ENCODE measurements at regions not wholly inside any gene's neighbourhood (a gene's known extent, or its start where the extent isn't known, plus 50 kb on each side); places are given as distances from the start of the nearest gene placed in this dataset.

DNA sequence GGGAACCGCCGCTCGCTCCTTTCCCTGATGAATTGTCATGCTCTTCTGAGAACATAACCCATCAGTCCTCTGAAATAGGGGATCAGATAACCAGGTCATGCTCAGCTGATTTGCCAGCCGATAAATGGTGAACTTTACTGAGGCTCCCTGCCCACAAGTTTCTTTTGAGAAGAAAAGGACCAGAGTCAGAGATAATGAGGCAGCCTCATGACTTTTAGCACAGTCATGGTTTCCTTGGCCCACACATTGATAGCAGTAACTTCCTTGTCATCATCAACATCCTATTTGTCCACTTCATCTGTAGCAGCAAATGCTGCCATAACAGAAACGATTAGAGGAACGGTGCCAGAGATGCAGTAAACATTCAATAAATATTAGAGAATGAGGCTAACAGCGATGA is 509.0 kb downstream of the GATA3 start:
- no peak for DNase-seq (ENCODE audit: low spot score)
- H3K4me3 ChIP-seq (ENCODE audit: low read depth in 1 of 3, low read length in 3 of 3), result no peak overlapping the region
- no peaks in the 10 kb centered on the region for H3K4me1 ChIP-seq (ENCODE audit: control insufficient read depth in 4 of 4, insufficient read depth in 4 of 4, low read length in 3 of 4)
- H3K9me3 ChIP-seq (ENCODE audit: control insufficient read depth in 4 of 4, low read length in 3 of 4), result no peaks in the 10 kb centered on the region
- TF ChIP-seq, protein P1, sequence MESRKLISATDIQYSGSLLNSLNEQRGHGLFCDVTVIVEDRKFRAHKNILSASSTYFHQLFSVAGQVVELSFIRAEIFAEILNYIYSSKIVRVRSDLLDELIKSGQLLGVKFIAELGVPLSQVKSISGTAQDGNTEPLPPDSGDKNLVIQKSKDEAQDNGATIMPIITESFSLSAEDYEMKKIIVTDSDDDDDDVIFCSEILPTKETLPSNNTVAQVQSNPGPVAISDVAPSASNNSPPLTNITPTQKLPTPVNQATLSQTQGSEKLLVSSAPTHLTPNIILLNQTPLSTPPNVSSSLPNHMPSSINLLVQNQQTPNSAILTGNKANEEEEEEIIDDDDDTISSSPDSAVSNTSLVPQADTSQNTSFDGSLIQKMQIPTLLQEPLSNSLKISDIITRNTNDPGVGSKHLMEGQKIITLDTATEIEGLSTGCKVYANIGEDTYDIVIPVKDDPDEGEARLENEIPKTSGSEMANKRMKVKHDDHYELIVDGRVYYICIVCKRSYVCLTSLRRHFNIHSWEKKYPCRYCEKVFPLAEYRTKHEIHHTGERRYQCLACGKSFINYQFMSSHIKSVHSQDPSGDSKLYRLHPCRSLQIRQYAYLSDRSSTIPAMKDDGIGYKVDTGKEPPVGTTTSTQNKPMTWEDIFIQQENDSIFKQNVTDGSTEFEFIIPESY (IDR thresholded peaks at IDR 0.05), result no peak
- TF ChIP-seq EGR1 (IDR thresholded peaks at IDR 0.05; ENCODE audit: low read depth in 2 of 2), result no peak
- TF ChIP-seq NR2F2 (IDR thresholded peaks at IDR 0.05), result no peak
- no peak for TF ChIP-seq SP1 (IDR thresholded peaks at IDR 0.05)
- TF ChIP-seq, protein P2, sequence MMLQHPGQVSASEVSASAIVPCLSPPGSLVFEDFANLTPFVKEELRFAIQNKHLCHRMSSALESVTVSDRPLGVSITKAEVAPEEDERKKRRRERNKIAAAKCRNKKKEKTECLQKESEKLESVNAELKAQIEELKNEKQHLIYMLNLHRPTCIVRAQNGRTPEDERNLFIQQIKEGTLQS (IDR thresholded peaks at IDR 0.05), result no peak
- WGBS, result 84% methylated on average over 7 of the region's 7 CpGs
- no peak overlapping the region for H3K27ac ChIP-seq (ENCODE audit: low read depth in 1 of 2, low read length in 2 of 2)
- H3K36me3 ChIP-seq (ENCODE audit: control insufficient read depth in 4 of 4, insufficient read depth in 3 of 4, low read depth in 1 of 4, low read length in 3 of 4), result no peaks in the 10 kb centered on the region
- no peaks in the 10 kb centered on the region for H3K27me3 ChIP-seq (ENCODE audit: control insufficient read depth in 4 of 4, insufficient read depth in 4 of 4, low read length in 3 of 4)
- no peak overlapping the region for H3K9ac ChIP-seq (ENCODE audit: low read depth in 1 of 2, low read length in 2 of 2)

DNA sequence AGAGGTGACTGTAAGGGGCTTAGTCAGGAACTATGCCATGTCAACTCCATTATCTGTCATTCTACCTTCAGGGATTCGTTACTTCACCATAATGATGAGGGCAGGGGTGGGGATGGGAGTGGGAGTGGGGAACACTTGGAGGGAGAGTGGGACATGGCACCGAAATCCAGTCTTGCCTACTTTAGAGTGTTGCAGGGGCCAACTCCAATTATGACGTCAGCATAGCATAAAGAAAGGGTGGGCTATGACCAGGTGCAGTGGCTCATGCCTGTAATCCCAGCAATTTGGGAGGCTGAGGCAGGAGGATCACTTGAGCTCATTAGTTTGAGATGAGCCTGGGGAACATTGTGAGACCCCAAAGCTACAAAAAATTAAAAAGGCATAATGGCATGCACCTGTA is 512.2 kb downstream of the GATA3 start:
- H3K9ac ChIP-seq (ENCODE audit: low read depth in 1 of 2, low read length in 2 of 2), result no peak overlapping the region
- TF ChIP-seq FOXA1 (IDR thresholded peaks at IDR 0.05) (no peak), GABPA (IDR thresholded peaks at IDR 0.05 in 1 of 2, conservative IDR thresholded peaks at IDR 0.05 in 1 of 2) (no peak), HNF4G (IDR thresholded peaks at IDR 0.05) (no peak), HNF4A (conservative IDR thresholded peaks at IDR 0.05) (no peak), YY1 (IDR thresholded peaks at IDR 0.05) (no peak), FOXA2 (IDR thresholded peaks at IDR 0.05) (no peak), SP1 (IDR thresholded peaks at IDR 0.05) (no peak), RXRA (IDR thresholded peaks at IDR 0.05) (no peak), TAF1 (conservative IDR thresholded peaks at IDR 0.05) (no peak), NR2F2 (IDR thresholded peaks at IDR 0.05) (no peak), EGR1 (IDR thresholded peaks at IDR 0.05; ENCODE audit: low read depth in 2 of 2) (no peak), RAD21 (IDR thresholded peaks at IDR 0.05) (no peak), JUND (IDR thresholded peaks at IDR 0.05) (no peak)
- TF ChIP-seq, protein P3, sequence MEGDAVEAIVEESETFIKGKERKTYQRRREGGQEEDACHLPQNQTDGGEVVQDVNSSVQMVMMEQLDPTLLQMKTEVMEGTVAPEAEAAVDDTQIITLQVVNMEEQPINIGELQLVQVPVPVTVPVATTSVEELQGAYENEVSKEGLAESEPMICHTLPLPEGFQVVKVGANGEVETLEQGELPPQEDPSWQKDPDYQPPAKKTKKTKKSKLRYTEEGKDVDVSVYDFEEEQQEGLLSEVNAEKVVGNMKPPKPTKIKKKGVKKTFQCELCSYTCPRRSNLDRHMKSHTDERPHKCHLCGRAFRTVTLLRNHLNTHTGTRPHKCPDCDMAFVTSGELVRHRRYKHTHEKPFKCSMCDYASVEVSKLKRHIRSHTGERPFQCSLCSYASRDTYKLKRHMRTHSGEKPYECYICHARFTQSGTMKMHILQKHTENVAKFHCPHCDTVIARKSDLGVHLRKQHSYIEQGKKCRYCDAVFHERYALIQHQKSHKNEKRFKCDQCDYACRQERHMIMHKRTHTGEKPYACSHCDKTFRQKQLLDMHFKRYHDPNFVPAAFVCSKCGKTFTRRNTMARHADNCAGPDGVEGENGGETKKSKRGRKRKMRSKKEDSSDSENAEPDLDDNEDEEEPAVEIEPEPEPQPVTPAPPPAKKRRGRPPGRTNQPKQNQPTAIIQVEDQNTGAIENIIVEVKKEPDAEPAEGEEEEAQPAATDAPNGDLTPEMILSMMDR (IDR thresholded peaks at IDR 0.05; ENCODE audit: low read depth, low read length, missing input control), result no peak
- TF ChIP-seq, protein P2 (IDR thresholded peaks at IDR 0.05), result no peak
- TF ChIP-seq, protein P4, sequence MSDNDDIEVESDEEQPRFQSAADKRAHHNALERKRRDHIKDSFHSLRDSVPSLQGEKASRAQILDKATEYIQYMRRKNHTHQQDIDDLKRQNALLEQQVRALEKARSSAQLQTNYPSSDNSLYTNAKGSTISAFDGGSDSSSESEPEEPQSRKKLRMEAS (IDR thresholded peaks at IDR 0.05), result no peak
- TF ChIP-seq, protein P1 (IDR thresholded peaks at IDR 0.05), result no peak
- TF ChIP-seq, protein P5, sequence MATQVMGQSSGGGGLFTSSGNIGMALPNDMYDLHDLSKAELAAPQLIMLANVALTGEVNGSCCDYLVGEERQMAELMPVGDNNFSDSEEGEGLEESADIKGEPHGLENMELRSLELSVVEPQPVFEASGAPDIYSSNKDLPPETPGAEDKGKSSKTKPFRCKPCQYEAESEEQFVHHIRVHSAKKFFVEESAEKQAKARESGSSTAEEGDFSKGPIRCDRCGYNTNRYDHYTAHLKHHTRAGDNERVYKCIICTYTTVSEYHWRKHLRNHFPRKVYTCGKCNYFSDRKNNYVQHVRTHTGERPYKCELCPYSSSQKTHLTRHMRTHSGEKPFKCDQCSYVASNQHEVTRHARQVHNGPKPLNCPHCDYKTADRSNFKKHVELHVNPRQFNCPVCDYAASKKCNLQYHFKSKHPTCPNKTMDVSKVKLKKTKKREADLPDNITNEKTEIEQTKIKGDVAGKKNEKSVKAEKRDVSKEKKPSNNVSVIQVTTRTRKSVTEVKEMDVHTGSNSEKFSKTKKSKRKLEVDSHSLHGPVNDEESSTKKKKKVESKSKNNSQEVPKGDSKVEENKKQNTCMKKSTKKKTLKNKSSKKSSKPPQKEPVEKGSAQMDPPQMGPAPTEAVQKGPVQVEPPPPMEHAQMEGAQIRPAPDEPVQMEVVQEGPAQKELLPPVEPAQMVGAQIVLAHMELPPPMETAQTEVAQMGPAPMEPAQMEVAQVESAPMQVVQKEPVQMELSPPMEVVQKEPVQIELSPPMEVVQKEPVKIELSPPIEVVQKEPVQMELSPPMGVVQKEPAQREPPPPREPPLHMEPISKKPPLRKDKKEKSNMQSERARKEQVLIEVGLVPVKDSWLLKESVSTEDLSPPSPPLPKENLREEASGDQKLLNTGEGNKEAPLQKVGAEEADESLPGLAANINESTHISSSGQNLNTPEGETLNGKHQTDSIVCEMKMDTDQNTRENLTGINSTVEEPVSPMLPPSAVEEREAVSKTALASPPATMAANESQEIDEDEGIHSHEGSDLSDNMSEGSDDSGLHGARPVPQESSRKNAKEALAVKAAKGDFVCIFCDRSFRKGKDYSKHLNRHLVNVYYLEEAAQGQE (IDR thresholded peaks at IDR 0.05), result no peak
- H3K4me1 ChIP-seq (ENCODE audit: control insufficient read depth in 4 of 4, insufficient read depth in 4 of 4, low read length in 3 of 4), result no peaks in the 10 kb centered on the region
- H3K9me3 ChIP-seq (ENCODE audit: control insufficient read depth in 4 of 4, low read length in 3 of 4), result no peaks in the 10 kb centered on the region
- no peaks in the 10 kb centered on the region for H3K27me3 ChIP-seq (ENCODE audit: control insufficient read depth in 4 of 4, insufficient read depth in 4 of 4, low read length in 3 of 4)
- H3K27ac ChIP-seq (ENCODE audit: low read depth in 1 of 2, low read length in 2 of 2), result no peak overlapping the region
- no peak for DNase-seq (ENCODE audit: low spot score)
- H3K4me3 ChIP-seq (ENCODE audit: low read depth in 1 of 3, low read length in 3 of 3), result no peak overlapping the region
- 66% methylated on average over 3 of the region's 3 CpGs for WGBS
- no peaks in the 10 kb centered on the region for H3K36me3 ChIP-seq (ENCODE audit: control insufficient read depth in 4 of 4, insufficient read depth in 3 of 4, low read depth in 1 of 4, low read length in 3 of 4)
